ENCODE measurements at regions not wholly inside any gene's neighbourhood (a gene's known extent, or its start where the extent isn't known, plus 50 kb on each side); places are given as distances from the start of the nearest gene placed in this dataset.

GRCh38 chr12:114598111-114598510 lies 85.9 kb downstream of the TBX3 start:
- no peak for ATAC-seq (ENCODE audit: low FRiP score)

GRCh38 chr12:114592946-114593345 lies 91.0 kb downstream of the TBX3 start:
- no peak for DNase-seq (ENCODE audit: low spot score)
- TF ChIP-seq CTCF (IDR thresholded peaks at IDR 0.05): no peak
- ATAC-seq (ENCODE audit: low FRiP score): no peak

More at GRCh38 chr12:114598111-114598510, 85.9 kb downstream of the TBX3 start:
- DNase-seq (ENCODE audit: low spot score): no peak
- TF ChIP-seq CTCF (IDR thresholded peaks at IDR 0.05): no peak

GRCh38 chr12:114588061-114588460 lies 95.9 kb downstream of the TBX3 start:
- no peak for TF ChIP-seq CTCF (IDR thresholded peaks at IDR 0.05)
- ATAC-seq (ENCODE audit: low FRiP score) (no peak), DNase-seq (ENCODE audit: low spot score) (no peak)

GRCh38 chr12:114580306-114580705 lies 103.7 kb downstream of the TBX3 start:
- no peak for TF ChIP-seq CTCF (IDR thresholded peaks at IDR 0.05)
- DNase-seq (ENCODE audit: low spot score): no peak
- ATAC-seq (ENCODE audit: low FRiP score): no peak

- ATAC-seq (ENCODE audit: low FRiP score): no peak
- TF ChIP-seq CTCF (IDR thresholded peaks at IDR 0.05): no peak
- DNase-seq (ENCODE audit: low spot score): no peak
These were observed 104.6 kb downstream of the TBX3 start for GRCh38 chr12:114579389-114579788.

- no peak for DNase-seq (ENCODE audit: low spot score)
- ATAC-seq (ENCODE audit: low FRiP score): no peak
- TF ChIP-seq CTCF (IDR thresholded peaks at IDR 0.05): no peak
These were observed 121.3 kb downstream of the TBX3 start for GRCh38 chr12:114562654-114563053.

- DNase-seq (ENCODE audit: low spot score): no peak
- no peak for TF ChIP-seq CTCF (IDR thresholded peaks at IDR 0.05)
- no peak for ATAC-seq (ENCODE audit: low FRiP score)
These were observed 128.5 kb downstream of the TBX3 start for GRCh38 chr12:114555451-114555850.

Data from omental fat pad (tissue), 3 donors.